Prostate gland (tissue), 2 donors: ENCODE measurements at regions not wholly inside any gene's neighbourhood (a gene's known extent, or its start where the extent isn't known, plus 50 kb on each side); places are given as distances from the start of the nearest gene placed in this dataset.

Experiments
- CTCF ChIP-seq, 4 experiments: fragments of 200-600 bp in 2 of 4; fragments of 450-650 bp in 2 of 4; sonication (generic) in 2 of 4; IDR thresholded peaks; 1 replicate in 3 of 4; 2 replicates in 1 of 4; pipeline ENCODE4 v1.5.1; 2016 to 2019; ENCODE audit warnings: antibody characterized with exemption in 4 of 4, mild to moderate bottlenecking in 2 of 4, moderate library complexity in 2 of 4
- POLR2A ChIP-seq: fragments of 450-650 bp; IDR thresholded peaks from one replicate; pipeline ENCODE4 v1.6.1; 2016; ENCODE audit warnings: antibody characterized with exemption, mild to moderate bottlenecking
- POLR2AphosphoS5 ChIP-seq: sonication (generic); formaldehyde crosslinking; IDR thresholded peaks from one replicate; pipeline ENCODE4 v1.6.1; 2017; ENCODE audit warnings: antibody characterized with exemption

- TF ChIP-seq CTCF (IDR thresholded peaks at IDR 0.05) = no peak
- no peak for TF ChIP-seq POLR2A
- no peak for TF ChIP-seq POLR2AphosphoS5
Measured at GRCh38 chr20:57897891-57898290, 188.1 kb upstream of the PMEPA1 start.
